Fibroblast of skin of left quadriceps (primary cell): ENCODE measurements at regions not wholly inside any gene's neighbourhood (a gene's known extent, or its start where the extent isn't known, plus 50 kb on each side); places are given as distances from the start of the nearest gene placed in this dataset.
A peak's percentile ranks its signal among the peaks of the same experiment; 100 is the strongest.

ENCODE experiments used
- DNase-seq, 2 experiments: peaks; one replicate each; pipeline ENCODE4 v3.0.0-alpha.2; 2013; ENCODE audit warnings: low read depth in 2 of 2

DNA sequence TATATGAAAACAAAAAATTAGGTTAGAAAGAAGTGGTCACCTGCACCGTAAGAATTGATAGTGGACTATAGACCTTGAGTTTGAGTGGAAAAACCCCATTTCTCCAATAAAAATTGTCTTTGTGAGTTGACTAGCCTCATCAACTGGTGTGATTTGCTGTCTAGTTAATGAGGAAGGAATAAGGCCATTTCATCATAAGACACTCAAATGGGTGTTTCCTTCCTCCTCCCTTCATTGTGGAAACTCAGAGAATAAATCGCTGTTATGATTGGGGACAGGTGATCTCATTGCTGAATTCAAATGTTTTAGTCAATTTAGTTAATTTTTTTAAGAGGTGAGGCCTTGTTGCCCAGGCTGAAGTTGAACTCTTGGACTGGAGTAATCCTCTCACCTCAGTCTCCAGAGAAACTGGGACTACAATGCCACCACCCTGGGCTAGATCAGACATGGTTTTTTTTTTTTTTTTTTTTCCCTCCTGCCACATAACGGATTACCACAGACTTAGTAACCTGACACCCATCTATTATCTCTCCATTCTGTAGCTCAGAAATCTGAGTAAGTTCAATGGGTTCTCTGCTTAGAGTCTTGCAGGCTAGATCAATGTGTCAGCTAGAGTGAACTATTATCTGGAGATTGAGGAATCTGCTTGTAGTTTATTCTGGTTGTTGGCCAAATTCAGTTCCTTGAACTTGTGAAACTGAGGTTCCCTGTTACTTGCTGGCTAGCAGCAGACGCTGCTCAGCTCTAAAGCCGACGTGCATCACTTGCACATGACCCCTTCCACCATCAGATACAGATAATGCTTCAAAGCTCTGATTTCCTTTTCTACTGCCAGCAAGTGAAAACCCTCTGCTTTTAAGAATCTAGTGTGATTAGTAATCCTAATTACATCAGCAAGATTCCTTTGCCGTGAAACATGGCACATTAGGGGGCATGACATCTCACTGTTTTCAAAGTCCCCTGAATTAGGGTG is 663.8 kb upstream of the CDH9 start:
- DNase-seq: peak; percentile 50 to 56

DNA sequence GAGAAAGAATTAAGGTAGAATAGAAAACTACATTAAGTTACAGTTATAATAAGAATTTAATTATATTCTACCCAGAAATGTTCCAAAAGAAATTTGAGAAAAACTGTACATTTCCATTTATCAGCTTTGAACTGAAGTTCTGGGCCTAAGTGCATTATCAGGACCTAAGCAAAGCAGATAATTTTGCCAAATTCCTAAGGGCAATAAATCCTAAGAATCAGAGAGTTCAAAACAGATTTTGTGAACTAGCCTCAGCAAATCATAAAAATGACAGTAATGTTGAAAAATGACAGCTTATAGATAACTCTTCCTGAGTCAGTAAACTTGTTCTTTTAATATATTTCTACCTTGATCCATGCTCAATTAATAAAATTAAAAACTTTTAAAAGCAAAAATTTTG is 662.1 kb upstream of the CDH9 start:
- no peak for DNase-seq

DNA sequence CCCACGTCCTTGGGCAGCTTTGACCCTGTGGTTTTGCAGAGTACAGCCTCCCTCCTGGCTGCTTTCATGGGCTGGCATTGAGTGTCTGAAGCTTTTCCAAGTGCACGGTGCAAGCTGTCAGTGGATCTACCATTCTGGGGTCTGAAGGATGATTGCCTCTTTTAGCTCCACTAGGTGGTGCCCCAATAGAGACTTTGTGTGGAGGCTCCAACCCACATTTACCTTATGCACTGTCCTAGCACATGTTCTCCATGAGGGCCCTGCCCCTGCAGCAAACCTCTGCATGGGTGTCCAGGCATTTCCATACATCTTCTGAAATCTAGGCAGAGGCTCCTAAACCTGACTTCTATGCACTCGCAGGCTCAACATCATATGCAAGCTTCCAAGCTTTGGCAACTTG is 644.2 kb upstream of the CDH9 start:
- no peak for DNase-seq

DNA sequence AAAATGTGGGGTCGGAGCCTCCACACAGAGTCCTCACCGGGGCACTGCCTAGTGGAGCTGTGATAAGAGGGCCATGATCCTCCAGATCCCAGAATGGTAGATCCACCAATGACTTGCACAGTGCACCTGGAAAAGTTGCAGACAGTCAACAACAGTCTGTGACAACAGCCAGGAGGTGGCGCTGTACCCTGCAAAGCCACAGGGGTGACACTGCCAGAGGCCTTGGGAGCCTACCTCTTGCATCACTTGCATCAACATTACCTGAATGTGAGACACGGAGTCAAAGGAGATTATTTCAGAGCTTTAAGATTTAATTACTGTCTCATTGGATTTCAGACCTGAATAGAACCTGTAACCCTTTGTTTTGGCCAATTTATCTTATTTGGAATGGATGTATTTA is 614.1 kb upstream of the CDH9 start:
- no peak for DNase-seq

DNA sequence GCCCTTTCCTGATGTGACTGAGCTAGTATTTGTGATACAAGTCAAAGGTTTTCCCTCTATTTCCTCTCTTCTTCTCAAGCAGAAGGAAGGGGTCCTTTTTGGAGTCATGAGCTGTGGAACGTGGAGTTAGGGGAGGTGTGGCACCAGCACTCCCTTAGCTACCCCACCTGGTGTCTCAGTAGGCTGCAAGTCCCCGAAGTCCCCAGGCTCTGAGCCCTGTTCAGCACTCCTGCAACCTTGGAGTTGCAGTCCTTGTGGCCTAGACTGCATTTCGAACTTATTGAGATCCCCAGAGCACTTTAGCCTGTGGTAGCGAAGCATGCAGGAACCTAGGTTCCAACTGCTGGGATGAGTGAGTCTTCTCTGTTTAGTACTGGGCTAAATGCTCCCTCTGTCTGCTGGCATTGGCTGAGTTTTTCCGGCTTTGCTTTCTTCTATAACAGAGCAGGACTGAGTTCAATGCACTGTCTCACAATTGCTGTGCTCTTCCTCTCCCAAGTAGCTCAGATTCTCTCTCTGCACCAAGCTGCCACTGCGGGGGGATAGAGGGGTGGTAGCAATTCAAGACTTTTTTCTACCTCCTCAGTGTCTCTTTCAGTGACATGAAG is 600.7 kb upstream of the CDH9 start:
- no peak for DNase-seq

DNA sequence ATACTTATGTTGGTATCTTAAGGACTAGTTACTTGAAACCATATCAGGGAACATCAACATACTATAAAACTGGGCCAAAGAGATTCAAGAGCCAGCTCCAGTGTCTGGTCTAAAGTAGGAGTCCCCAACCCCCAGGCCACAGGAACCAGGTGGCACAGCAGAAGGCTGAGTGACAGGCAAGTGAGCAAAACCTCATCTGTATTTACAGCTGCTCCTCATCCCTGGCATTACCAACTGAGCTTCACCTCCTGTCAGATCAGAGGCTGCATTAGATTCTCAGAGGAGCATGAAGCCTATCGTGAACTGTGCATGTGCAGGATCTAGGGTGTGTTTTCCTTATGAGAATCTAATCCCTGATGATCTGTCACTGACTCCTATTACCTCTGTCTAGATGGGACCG is 581.6 kb upstream of the CDH9 start:
- DNase-seq: no peak

DNA sequence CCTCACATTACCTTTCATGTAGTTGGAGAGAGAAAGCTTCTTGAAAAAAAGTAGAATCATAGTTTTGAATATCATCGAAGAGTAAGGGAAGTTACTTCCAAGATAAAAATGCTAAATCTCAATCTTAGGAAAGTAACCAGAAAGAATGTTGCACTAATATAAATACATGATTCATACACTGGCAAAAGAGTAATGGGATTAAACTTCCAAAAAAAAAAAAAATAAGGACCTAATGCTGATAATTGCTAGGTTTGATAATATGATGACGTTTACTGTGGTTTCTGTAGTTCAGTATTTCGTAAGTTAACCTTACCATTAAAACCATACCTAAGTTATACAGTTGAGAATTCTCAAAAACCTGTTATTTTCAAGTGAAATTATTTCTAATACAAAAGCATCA is 573.8 kb upstream of the CDH9 start:
- DNase-seq: peak in 1 of 2 experiments; percentile 3

DNA sequence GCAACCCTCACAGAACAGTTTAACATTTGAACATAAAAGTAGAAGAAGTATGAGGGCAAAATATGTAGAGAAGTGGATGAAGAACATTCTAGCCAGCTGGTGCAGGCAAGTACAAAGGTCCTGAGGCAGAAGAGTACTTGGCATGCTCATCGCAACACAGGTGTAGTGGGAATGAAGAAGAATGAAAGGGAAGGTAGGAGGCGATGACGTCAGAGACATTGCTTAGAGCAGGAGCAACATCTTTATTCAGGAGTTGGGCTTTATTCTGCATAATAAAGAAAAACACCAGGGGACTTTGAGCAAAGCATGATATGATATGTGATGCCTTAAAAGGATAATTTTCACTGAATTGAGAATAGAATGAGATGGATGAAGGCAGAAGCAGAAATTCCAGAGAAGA is 570.6 kb upstream of the CDH9 start:
- no peak for DNase-seq

DNA sequence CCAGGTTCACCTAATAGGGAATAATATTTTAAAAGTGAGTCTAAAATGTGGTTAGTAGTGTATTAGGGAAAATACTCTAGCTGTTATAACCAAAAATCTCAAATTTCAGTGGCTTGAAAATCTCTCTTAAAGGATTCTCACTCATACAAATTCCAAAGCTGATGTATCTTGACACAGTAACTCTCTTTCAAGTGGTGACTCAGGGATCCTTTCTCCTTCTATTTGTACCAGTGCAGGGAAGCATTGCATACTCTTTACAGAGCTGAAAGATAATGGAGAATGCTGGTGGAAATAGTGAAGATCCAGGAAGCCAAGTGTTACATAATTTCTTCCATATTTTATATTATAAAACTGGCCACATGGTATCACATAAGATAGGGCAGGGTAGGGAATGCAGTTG is 560.2 kb upstream of the CDH9 start:
- peak; percentile 8 to 14 for DNase-seq

DNA sequence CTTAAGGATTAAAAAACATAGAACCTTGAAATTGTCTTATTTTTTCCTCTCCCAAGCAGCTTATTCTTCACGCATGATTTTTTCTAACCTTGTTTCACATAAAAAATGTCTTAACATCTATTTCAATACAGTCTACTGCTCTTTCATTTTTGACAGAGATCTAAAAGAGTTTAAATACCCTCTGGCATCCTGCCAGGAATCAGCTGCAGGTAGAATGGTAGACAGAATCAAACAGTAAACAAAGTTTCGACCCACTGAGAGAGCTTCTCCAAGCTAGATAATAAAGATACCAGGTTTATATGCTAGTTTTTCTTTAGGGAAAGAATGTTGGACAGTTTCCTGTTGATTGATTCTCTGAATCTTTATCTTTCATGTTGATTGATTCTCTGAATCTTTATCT is 555.8 kb upstream of the CDH9 start:
- no peak for DNase-seq

DNA sequence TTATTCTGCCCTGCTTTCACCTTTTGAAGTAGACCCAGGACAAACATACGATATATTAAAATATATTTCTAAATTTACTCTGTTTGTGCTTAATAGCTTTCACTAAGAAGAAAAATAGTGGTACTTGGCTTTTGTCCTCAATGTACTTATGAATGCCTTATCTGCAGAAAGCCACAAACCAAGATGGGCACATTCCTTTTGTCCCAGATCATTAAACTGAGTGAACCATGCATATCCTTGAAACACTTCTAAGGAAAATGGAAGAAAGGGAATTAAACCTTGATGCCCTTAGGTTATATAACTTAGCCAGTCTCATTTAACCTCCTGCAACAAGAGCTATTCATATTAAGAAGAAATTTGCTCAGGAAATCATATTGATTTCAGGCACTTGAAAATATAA is 553.8 kb upstream of the CDH9 start:
- DNase-seq: peak in 1 of 2 experiments; percentile 29

DNA sequence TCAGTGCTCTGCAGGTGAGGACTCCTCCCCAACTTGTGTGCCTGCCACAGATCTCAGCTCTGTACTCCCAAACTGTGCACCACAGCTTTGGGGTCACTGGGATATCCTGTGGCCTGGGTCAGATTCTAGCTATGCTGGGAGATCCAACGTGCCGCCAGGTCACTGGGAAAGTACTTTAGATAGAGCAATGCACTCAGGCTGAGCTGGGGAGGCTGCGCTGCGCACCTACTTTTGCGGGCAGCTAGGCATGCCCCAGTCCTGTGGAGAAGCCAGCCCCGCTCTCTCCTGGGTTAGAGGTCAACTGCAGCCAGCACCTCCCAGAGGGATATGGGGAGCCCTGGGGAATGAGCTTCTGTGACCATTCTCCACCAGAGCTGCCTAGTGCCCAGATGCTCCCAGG is 552.1 kb upstream of the CDH9 start:
- DNase-seq: no peak

DNA sequence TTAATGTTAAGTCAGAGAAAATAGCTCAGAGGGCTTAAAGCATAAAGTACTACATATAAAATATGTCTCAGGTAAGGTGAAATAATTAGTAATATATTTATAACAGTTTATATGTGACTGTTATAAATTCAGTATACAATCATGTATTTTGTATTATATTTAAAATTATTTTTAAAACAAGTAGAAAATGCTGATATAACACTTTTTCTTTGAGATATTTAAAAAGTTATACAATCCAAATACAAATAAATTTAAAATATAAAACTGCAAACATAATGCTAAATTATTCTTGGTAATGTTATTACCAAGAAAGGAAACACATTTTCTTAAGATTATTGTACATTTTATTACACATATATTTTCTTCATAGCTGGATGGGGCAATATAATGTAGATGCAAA is 539.9 kb upstream of the CDH9 start:
- DNase-seq: no peak

DNA sequence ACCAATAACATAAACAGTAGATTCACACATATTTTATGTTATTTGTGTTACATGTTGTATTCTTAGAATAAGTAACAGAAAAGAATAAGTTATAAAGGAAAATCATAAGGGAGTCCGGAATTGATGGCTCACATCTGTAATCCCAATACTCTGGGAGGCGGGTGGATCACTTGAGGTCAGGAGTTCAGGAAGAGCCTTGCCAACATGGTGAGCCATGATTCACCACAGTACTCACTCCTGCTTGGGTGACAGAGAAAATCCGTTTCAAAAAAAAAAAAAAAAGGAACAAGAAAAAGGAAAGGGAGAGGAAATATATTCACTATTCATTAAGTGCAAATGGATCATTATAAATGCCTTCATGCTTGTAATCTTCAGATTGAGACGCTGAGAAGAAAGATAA is 533.3 kb upstream of the CDH9 start:
- no peak for DNase-seq

DNA sequence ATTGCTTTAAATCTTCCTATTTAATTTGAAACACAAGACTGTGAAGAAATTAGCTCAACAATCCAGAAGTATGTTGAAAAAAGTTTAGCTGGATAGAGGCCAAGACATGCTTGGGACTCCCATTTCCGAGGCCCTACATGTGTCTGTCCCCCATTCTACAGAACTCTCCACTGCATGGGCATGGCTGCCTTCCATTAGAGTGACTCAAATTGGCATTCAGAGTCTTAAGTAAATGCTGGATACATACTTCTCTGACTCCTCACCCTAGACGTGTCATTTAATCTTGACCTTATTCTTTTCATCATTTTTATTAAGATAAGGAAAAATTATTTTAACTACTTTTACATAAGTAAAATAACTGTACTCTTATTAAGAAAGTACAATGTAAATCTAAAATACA is 530.4 kb upstream of the CDH9 start:
- DNase-seq: no peak

DNA sequence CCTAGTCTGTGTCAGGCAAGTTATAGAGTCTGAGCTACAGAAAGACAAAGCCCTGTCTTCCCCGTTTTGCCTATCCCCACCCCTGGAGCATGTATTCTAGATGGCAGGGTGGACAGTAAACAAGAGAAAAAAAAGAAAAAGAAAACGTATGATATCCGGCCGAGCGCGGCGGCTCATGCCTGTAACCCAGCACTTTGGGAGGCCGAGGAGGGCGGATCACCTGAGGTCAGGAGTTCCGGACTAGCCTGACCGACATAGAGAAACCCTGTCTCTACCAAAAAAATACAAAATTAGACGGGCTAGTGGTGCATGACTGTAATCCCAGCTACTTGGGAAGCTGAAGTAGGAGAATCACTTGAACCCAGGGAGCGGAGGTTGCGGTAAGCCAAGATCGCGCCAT is 523.0 kb upstream of the CDH9 start:
- DNase-seq: no peak

DNA sequence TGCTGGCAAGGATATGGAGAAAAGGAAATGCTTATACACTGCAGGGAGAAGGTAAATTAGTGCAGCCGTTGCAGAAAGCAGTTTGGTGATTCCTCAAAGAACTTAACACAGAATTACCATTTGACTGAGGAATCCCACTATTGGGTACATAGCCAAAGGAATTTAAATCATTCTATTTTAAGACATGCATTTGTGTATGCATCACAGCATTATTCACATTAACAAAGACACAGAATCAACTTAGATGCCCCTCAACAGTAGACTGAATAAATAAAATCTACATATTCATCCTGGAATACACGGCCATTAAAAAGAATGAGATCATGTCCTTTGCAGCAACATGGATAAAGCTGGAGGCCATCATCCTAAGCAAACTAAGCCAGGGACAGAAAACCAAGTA is 510.1 kb upstream of the CDH9 start:
- no peak for DNase-seq

DNA sequence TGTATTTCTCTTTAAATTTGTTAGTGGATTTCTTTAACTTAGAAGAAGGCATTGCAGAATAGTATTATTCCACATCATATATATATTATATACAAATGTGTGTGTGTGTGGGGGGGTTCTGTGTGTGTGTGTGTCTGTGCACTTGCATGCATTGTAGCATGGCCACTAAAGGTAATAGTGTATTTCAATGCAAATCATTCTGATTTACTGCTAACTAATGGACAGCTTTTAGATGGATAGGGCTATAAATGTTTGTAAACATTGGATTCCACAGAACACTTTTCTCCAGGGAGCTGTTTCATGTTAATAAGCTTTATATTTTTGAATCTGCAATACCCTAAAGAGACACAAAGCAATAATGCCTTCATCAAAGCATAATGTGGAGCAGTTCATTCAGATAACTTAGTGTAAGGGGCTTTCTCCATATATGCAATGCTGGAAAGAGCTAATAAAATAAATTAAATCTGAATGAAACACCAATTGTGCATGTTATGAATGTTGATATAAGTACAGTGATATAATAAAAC is 496.7 kb upstream of the CDH9 start:
- no peak for DNase-seq

DNA sequence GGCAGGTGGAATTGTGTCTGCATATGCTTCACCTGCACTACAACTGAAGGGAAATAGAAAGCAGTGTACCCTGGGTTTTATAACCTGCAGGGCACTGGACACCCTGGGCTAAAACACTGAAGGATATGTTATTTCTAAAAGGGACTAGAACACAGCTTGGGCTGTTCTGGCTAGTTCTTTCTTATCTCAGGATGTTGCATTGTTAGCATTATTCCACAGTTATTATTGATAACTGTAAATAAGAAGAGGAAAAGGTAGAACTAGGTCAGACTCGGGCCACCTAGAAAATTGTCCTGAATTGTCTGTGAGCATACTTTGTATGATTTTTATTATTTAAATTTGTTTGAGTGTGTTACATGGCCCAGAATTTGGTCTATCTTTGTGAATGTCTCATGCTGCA is 493.9 kb upstream of the CDH9 start:
- no peak for DNase-seq

DNA sequence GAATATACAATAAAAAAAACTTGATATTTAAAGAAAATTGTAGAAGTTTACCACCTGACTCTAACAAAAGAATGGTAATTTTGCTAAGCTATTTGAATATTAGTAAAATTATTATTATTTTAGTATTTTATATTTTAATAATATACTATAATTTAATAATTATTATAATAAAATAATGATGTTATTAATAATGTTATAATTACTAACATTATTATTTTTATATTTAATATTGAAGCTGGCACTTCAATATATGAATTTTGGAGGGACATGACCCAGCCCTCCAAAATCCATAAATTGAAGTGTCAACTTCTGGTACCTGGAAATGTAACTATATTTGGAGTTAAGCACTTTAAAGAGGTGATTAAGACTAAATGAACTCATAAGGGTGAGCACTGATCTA is 486.1 kb upstream of the CDH9 start:
- no peak for DNase-seq

DNA sequence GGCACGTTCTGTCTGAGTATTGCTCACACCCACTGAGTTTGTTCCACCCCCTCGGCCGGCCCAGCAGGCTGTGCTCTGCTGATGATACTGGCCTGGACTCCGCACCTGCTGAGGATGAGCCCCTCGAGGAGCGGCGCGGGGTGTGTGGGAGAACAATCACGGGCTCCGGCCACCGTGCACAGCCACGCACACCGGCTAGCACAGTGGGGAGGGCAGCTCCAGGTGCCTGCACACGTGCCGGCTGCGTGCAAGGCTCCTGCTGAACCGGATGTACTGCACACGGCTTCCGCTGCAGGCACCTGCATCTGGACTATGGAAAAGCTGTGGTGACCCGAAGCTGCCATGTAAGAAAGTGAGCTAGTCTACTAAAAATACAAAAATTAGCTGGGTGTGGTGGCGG is 485.2 kb upstream of the CDH9 start:
- no peak for DNase-seq

DNA sequence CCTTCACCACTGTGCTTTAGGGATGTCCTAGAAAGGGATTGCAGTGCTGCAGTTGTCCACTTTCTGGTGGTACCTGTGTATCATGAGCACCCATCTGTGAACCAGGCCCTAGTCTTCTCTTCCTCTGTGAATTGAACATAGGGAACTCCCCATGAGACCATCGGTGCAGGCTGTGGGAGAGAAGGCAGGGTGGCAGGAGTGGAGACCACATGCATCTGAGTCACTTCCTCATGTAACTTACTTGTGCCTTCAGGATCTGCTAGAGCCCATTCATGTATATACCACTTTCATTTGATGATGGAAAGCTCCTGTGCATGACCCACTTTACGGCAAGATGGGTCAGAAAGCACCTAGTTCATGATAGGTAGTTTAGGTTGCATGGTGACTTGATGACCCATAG is 478.1 kb upstream of the CDH9 start:
- no peak for DNase-seq

DNA sequence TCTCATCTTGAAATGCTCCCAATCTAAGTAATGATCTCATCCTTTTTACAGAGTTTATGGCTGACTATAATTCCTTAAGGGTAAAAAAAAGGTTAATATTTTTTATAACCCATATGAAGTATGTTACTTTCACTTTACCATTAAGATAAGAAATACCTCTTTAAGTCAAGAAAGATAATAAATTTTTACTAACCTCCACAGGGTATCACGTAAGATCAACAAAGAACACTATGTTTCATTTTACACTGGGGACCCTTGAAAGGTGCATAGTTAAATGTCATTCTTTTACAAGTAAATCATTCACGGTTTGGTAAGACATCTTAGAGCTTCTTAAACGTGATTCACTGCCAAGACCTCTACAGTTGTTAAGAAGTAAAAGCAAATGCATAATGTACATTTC is 472.7 kb upstream of the CDH9 start:
- no peak for DNase-seq
